ENCODE measurements at regions not wholly inside any gene's neighbourhood (a gene's known extent, or its start where the extent isn't known, plus 50 kb on each side); places are given as distances from the start of the nearest gene placed in this dataset.

- Histone ChIP-seq H3K27me3 (ENCODE audit: control insufficient read depth in 1 of 2, insufficient read depth in 2 of 2, low read length in 1 of 2) (peaks cover 0 to 1% of the 10 kb centered on the region in 2 donors), H3K36me3 (ENCODE audit: control insufficient read depth in 1 of 2, insufficient read depth in 2 of 2, low read length in 1 of 2) (no peaks in the 10 kb centered on the region), H3K27ac (ENCODE audit: low read depth in 1 of 2, low read length in 2 of 2) (no peak overlapping the region), H3K4me3 (ENCODE audit: low read length in 2 of 2) (no peak overlapping the region), H3K9me3 (ENCODE audit: control insufficient read depth, low read length) (peaks cover 1% of the 10 kb centered on the region), H3K4me1 (ENCODE audit: control insufficient read depth in 1 of 2, insufficient read depth in 2 of 2, low read length in 2 of 2) (no peaks in the 10 kb centered on the region)
- intact Hi-C loops (cut with DNase I): no loop called here
- ATAC-seq (ENCODE audit: low FRiP score): no peak
- WGBS, 2 donors: 81 to 93% methylated on average over 5 of the region's 5 CpGs
- no peak for DNase-seq
These were observed 146.8 kb upstream of the DIO2 start for GRCh38 chr14:80358112-80358511.

- Histone ChIP-seq H3K27ac (ENCODE audit: low read depth in 1 of 2, low read length in 2 of 2) (no peak overlapping the region), H3K9me3 (ENCODE audit: control insufficient read depth, low read length) (no peaks in the 10 kb centered on the region), H3K4me1 (ENCODE audit: control insufficient read depth in 1 of 2, insufficient read depth in 2 of 2, low read length in 2 of 2) (no peaks in the 10 kb centered on the region), H3K4me3 (ENCODE audit: low read length in 2 of 2) (no peak overlapping the region), H3K36me3 (ENCODE audit: control insufficient read depth in 1 of 2, insufficient read depth in 2 of 2, low read length in 1 of 2) (no peaks in the 10 kb centered on the region), H3K27me3 (ENCODE audit: control insufficient read depth in 1 of 2, insufficient read depth in 2 of 2, low read length in 1 of 2) (no peaks in the 10 kb centered on the region)
- DNase-seq (no peak), ATAC-seq (ENCODE audit: low FRiP score) (no peak)
- 46 to 52% methylated on average over 2 of the region's 2 CpGs for WGBS, 2 donors
- intact Hi-C loops (cut with DNase I): no loop called here
These were observed 145.1 kb upstream of the DIO2 start for GRCh38 chr14:80356413-80356812.

- Histone ChIP-seq H3K27ac (ENCODE audit: low read depth in 1 of 2, low read length in 2 of 2) (no peak overlapping the region), H3K27me3 (ENCODE audit: control insufficient read depth in 1 of 2, insufficient read depth in 2 of 2, low read length in 1 of 2) (no peaks in the 10 kb centered on the region), H3K4me1 (ENCODE audit: control insufficient read depth in 1 of 2, insufficient read depth in 2 of 2, low read length in 2 of 2) (no peaks in the 10 kb centered on the region), H3K36me3 (ENCODE audit: control insufficient read depth in 1 of 2, insufficient read depth in 2 of 2, low read length in 1 of 2) (no peaks in the 10 kb centered on the region), H3K9me3 (ENCODE audit: control insufficient read depth, low read length) (no peaks in the 10 kb centered on the region), H3K4me3 (ENCODE audit: low read length in 2 of 2) (no peak overlapping the region)
- DNase-seq (no peak), ATAC-seq (ENCODE audit: low FRiP score) (no peak)
- WGBS, 2 donors: 67 to 76% methylated on average over 6 of the region's 6 CpGs
- intact Hi-C loops (cut with DNase I): no loop called here
These were observed 143.7 kb upstream of the DIO2 start for GRCh38 chr14:80354860-80355581.

GRCh38 chr14:80352471-80352870 lies 141.2 kb upstream of the DIO2 start:
- H3K27me3 ChIP-seq (ENCODE audit: control insufficient read depth in 1 of 2, insufficient read depth in 2 of 2, low read length in 1 of 2): no peaks in the 10 kb centered on the region
- DNase-seq: no peak
- H3K9me3 ChIP-seq (ENCODE audit: control insufficient read depth, low read length): no peaks in the 10 kb centered on the region
- WGBS, 2 donors: 91 to 92% methylated on average over 1 of the region's 1 CpG
- H3K4me3 ChIP-seq (ENCODE audit: low read length in 2 of 2): no peak overlapping the region
- H3K4me1 ChIP-seq (ENCODE audit: control insufficient read depth in 1 of 2, insufficient read depth in 2 of 2, low read length in 2 of 2): no peaks in the 10 kb centered on the region
- H3K36me3 ChIP-seq (ENCODE audit: control insufficient read depth in 1 of 2, insufficient read depth in 2 of 2, low read length in 1 of 2): no peaks in the 10 kb centered on the region
- ATAC-seq (ENCODE audit: low FRiP score): no peak
- H3K27ac ChIP-seq (ENCODE audit: low read depth in 1 of 2, low read length in 2 of 2): no peak overlapping the region
- intact Hi-C loops (cut with DNase I): no loop called here

DNA sequence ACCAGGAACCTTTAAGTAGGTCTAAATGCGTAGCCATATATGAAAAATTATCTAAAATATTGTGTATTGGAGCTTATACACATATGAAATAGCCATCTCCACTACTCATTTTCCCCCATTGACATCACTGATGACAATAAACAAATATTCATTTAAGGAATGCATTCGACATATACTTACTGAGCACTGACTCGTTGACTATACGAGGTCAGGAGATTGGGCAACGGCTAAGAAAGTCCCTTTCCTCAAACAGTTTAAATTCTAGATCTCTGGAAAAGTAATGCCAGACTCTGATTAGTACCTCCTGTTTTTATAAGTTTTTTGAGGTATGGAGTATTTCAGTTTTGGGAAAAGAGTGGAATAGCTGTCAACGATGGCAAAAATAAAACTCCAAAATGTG lies 139.4 kb upstream of the DIO2 start:
- Histone ChIP-seq H3K9me3 (ENCODE audit: control insufficient read depth, low read length) (no peaks in the 10 kb centered on the region), H3K4me3 (ENCODE audit: low read length in 2 of 2) (no peak overlapping the region), H3K27ac (ENCODE audit: low read depth in 1 of 2, low read length in 2 of 2) (no peak overlapping the region), H3K36me3 (ENCODE audit: control insufficient read depth in 1 of 2, insufficient read depth in 2 of 2, low read length in 1 of 2) (no peaks in the 10 kb centered on the region), H3K4me1 (ENCODE audit: control insufficient read depth in 1 of 2, insufficient read depth in 2 of 2, low read length in 2 of 2) (no peaks in the 10 kb centered on the region), H3K27me3 (ENCODE audit: control insufficient read depth in 1 of 2, insufficient read depth in 2 of 2, low read length in 1 of 2) (no peaks in the 10 kb centered on the region)
- WGBS, 2 donors: 34 to 37% methylated on average over 6 of the region's 6 CpGs
- intact Hi-C loops (cut with DNase I): no loop called here
- no peak for DNase-seq
- ATAC-seq (ENCODE audit: low FRiP score): no peak

GRCh38 chr14:80346395-80346794 lies 135.1 kb upstream of the DIO2 start:
- no peak for DNase-seq
- no peak overlapping the region for H3K27ac ChIP-seq (ENCODE audit: low read depth in 1 of 2, low read length in 2 of 2)
- H3K9me3 ChIP-seq (ENCODE audit: control insufficient read depth, low read length): peaks cover 1% of the 10 kb centered on the region
- no peak overlapping the region for H3K4me3 ChIP-seq (ENCODE audit: low read length in 2 of 2)
- 75 to 78% methylated on average over 2 of the region's 2 CpGs for WGBS, 2 donors
- H3K27me3 ChIP-seq (ENCODE audit: control insufficient read depth in 1 of 2, insufficient read depth in 2 of 2, low read length in 1 of 2): no peaks in the 10 kb centered on the region
- intact Hi-C loops (cut with DNase I): no loop called here
- no peaks in the 10 kb centered on the region for H3K36me3 ChIP-seq (ENCODE audit: control insufficient read depth in 1 of 2, insufficient read depth in 2 of 2, low read length in 1 of 2)
- no peaks in the 10 kb centered on the region for H3K4me1 ChIP-seq (ENCODE audit: control insufficient read depth in 1 of 2, insufficient read depth in 2 of 2, low read length in 2 of 2)
- no peak for ATAC-seq (ENCODE audit: low FRiP score)

DNA sequence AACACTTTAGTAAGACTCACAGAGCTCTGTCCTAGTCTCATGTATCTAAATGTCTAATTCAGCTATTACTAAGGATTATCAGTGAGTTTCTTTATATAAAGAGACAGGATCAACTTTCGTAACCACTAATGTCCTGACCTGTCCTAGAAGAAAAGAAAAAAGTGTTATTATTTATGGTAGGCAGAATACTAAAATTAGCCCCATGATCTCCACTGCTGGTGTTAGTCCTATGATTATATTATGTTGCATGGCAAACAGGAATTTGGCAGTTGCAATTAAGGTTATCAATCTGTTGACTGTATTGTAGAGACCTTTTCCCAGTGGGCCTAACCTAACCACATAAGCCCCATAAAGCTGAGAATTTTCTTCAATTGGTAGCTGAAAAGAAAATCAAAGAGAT lies 132.9 kb upstream of the DIO2 start:
- H3K27me3 ChIP-seq (ENCODE audit: control insufficient read depth in 1 of 2, insufficient read depth in 2 of 2, low read length in 1 of 2): no peaks in the 10 kb centered on the region
- no peak overlapping the region for H3K4me3 ChIP-seq (ENCODE audit: low read length in 2 of 2)
- no peaks in the 10 kb centered on the region for H3K36me3 ChIP-seq (ENCODE audit: control insufficient read depth in 1 of 2, insufficient read depth in 2 of 2, low read length in 1 of 2)
- no peak for DNase-seq
- H3K9me3 ChIP-seq (ENCODE audit: control insufficient read depth, low read length): peaks cover 1% of the 10 kb centered on the region
- no peak overlapping the region for H3K27ac ChIP-seq (ENCODE audit: low read depth in 1 of 2, low read length in 2 of 2)
- H3K4me1 ChIP-seq (ENCODE audit: control insufficient read depth in 1 of 2, insufficient read depth in 2 of 2, low read length in 2 of 2): no peaks in the 10 kb centered on the region
- intact Hi-C loops (cut with DNase I): no loop called here
- no peak for ATAC-seq (ENCODE audit: low FRiP score)
- WGBS, 2 donors: 91 to 92% methylated on average over 1 of the region's 1 CpG

GRCh38 chr14:80336608-80337106 lies 125.4 kb upstream of the DIO2 start:
- WGBS, 2 donors: 35 to 42% methylated on average over 2 of the region's 2 CpGs
- ATAC-seq (ENCODE audit: low FRiP score): no peak
- H3K4me3 ChIP-seq (ENCODE audit: low read length in 2 of 2): no peak overlapping the region

DNA sequence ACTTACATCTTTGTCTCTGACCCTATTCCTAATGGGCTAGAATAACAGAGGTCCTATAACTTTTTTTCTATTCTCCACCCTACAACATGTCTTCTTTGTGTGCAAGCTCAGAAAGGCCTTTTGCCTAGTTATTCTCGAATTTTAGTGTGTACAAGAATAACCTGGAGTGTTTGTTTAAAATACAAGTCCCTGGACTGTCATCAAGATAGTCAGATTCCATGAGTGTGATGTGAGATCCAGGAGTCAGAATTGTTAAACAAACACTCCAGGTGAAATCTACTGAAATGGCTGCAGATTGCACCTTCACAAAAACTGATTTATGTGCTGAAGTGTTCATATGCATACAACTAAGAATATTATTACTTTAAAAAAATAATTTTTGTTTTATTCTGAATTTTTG lies 114.4 kb upstream of the DIO2 start:
- WGBS, 2 donors: 26 to 31% methylated on average over 1 of the region's 1 CpG
- no peak overlapping the region for H3K4me3 ChIP-seq (ENCODE audit: low read length in 2 of 2)
- no peaks in the 10 kb centered on the region for H3K4me1 ChIP-seq (ENCODE audit: control insufficient read depth in 1 of 2, insufficient read depth in 2 of 2, low read length in 2 of 2)
- DNase-seq (no peak), ATAC-seq (ENCODE audit: low FRiP score) (no peak)
- no peaks in the 10 kb centered on the region for H3K9me3 ChIP-seq (ENCODE audit: control insufficient read depth, low read length)
- no peaks in the 10 kb centered on the region for H3K36me3 ChIP-seq (ENCODE audit: control insufficient read depth in 1 of 2, insufficient read depth in 2 of 2, low read length in 1 of 2)
- intact Hi-C loops (cut with DNase I): no loop called here
- no peaks in the 10 kb centered on the region for H3K27me3 ChIP-seq (ENCODE audit: control insufficient read depth in 1 of 2, insufficient read depth in 2 of 2, low read length in 1 of 2)
- no peak overlapping the region for H3K27ac ChIP-seq (ENCODE audit: low read depth in 1 of 2, low read length in 2 of 2)

More at GRCh38 chr14:80336608-80337106, 125.4 kb upstream of the DIO2 start:
- H3K4me1 ChIP-seq (ENCODE audit: control insufficient read depth in 1 of 2, insufficient read depth in 2 of 2, low read length in 2 of 2): no peaks in the 10 kb centered on the region
- DNase-seq: no peak
- no peaks in the 10 kb centered on the region for H3K9me3 ChIP-seq (ENCODE audit: control insufficient read depth, low read length)
- intact Hi-C loops (cut with DNase I): no loop called here
- no peaks in the 10 kb centered on the region for H3K36me3 ChIP-seq (ENCODE audit: control insufficient read depth in 1 of 2, insufficient read depth in 2 of 2, low read length in 1 of 2)
- H3K27me3 ChIP-seq (ENCODE audit: control insufficient read depth in 1 of 2, insufficient read depth in 2 of 2, low read length in 1 of 2): no peaks in the 10 kb centered on the region
- no peak overlapping the region for H3K27ac ChIP-seq (ENCODE audit: low read depth in 1 of 2, low read length in 2 of 2)

Data from aorta (tissue), 5 donors.